OCI-LY1 (cell line): ENCODE measurements at regions not wholly inside any gene's neighbourhood (a gene's known extent, or its start where the extent isn't known, plus 50 kb on each side); places are given as distances from the start of the nearest gene placed in this dataset.

Source experiments
- H2AFZ ChIP-seq: fragments of 200-600 bp; sonication (generic), shearing (Covaris generic); 2 replicates; pipeline ENCODE4 v1.6.0; 2014; ENCODE audit warnings: antibody characterized with exemption, mild to moderate bottlenecking, low read length
- H3F3A ChIP-seq: fragments of 200-600 bp; sonication (generic), shearing (Covaris generic); 2 replicates; pipeline ENCODE4 v1.6.0; 2014; ENCODE audit warnings: mild to moderate bottlenecking, antibody characterized with exemption, low read length, moderate library complexity; ENCODE audit not compliant: insufficient read depth
- H3K27ac ChIP-seq: fragments of 200-600 bp; sonication (generic); 2 replicates; pipeline ENCODE4 v1.5.1; 2014; ENCODE audit warnings: low read length, mixed run types, mild to moderate bottlenecking, low read depth; ENCODE audit not compliant: poor library complexity, severe bottlenecking
- H3K27me3 ChIP-seq: fragments of 200-600 bp; sonication (generic); 2 replicates; pipeline ENCODE4 v1.6.0; 2014; ENCODE audit warnings: antibody characterized with exemption, mild to moderate bottlenecking, low read length, moderate library complexity; ENCODE audit not compliant: insufficient read depth
- H3K36me3 ChIP-seq: fragments of 200-600 bp; sonication (generic); 2 replicates; pipeline ENCODE4 v1.6.1; 2014; ENCODE audit warnings: mild to moderate bottlenecking, antibody characterized with exemption, low read length, moderate library complexity, mixed read lengths; ENCODE audit not compliant: insufficient read depth
- H3K4me1 ChIP-seq: fragments of 200-600 bp; sonication (generic); 2 replicates; pipeline ENCODE4 v1.5.1; 2014; ENCODE audit warnings: mild to moderate bottlenecking, low read length, moderate library complexity; ENCODE audit not compliant: insufficient read depth, severe bottlenecking
- H3K4me2 ChIP-seq: fragments of 200-600 bp; sonication (generic), shearing (Covaris generic); 2 replicates; pipeline ENCODE4 v1.6.1; 2014; ENCODE audit warnings: low read length
- H3K4me3 ChIP-seq: fragments of 200-600 bp; sonication (generic); 2 replicates; pipeline ENCODE4 v1.5.1; 2014; ENCODE audit warnings: low read length, low read depth, mild to moderate bottlenecking, mixed read lengths; ENCODE audit not compliant: poor library complexity, severe bottlenecking
- H3K79me2 ChIP-seq: fragments of 200-600 bp; shearing (Covaris generic); 2 replicates; pipeline ENCODE4 v1.6.1; 2016; ENCODE audit warnings: mixed run types, low read length, mixed read lengths; ENCODE audit not compliant: insufficient read depth
- H3K9ac ChIP-seq: fragments of 200-600 bp; sonication (generic), shearing (Covaris generic); 2 replicates; pipeline ENCODE4 v1.6.1; 2014; ENCODE audit warnings: mild to moderate bottlenecking, low read length, mixed read lengths
- H3K9me2 ChIP-seq: fragments of 200-600 bp; sonication (generic), shearing (Covaris generic); 2 replicates; pipeline ENCODE4 v1.6.1; 2014; ENCODE audit warnings: low read depth, mild to moderate bottlenecking, low read length, mixed read lengths
- H3K9me3 ChIP-seq: fragments of 200-600 bp; shearing (Covaris generic); 2 replicates; pipeline ENCODE4 v1.6.1; 2014; ENCODE audit warnings: low read length, mixed read lengths
- H4K20me1 ChIP-seq: fragments of 200-600 bp; sonication (generic), shearing (Covaris generic); 2 replicates; pipeline ENCODE4 v1.6.0; 2016; ENCODE audit warnings: mild to moderate bottlenecking, low read length; ENCODE audit not compliant: insufficient read depth
- EZH2 ChIP-seq: fragments of 200-600 bp; sonication (generic), shearing (Covaris generic); IDR thresholded peaks from 2 replicates; pipeline ENCODE4 v1.8.0; 2017; ENCODE audit warnings: borderline replicate concordance, mixed run types, mild to moderate bottlenecking, antibody characterized with exemption, low read length, moderate library complexity, mixed read lengths
- TF ChIP-seq, protein P1 (sequence below): fragments of 200-600 bp; sonication (generic), shearing (Covaris generic); IDR thresholded peaks from 2 replicates; pipeline ENCODE4 v1.5.1; 2017; ENCODE audit warnings: mild to moderate bottlenecking, antibody characterized with exemption, low read length, moderate library complexity, mixed read lengths

DNA sequence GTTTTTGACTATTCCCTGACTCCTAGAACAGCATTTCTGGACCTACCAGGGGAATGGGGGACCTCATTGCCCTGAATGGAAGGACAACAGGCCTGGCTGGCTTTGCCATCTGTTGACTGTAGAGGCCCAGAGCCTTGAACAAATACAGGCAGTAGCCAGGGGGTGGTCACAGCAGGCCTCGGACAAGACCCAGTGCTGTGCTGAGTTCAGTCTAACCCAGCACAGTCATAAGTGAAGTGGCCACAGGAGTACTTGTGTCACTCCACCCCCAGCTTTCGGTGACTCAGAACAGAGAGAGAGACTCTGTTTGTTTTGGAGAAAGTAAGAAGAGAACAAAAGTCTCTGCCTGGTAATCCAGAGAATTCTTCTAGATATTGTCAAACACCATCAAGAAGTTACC, 310.0 kb downstream of the PRR32 start:
- no peak overlapping the region for H3K4me3 ChIP-seq
- H3K27ac ChIP-seq = no peak overlapping the region
- H3K9me3 ChIP-seq = no peaks in the 10 kb centered on the region
- no peaks in the 10 kb centered on the region for H3K4me1 ChIP-seq
- no peaks in the 10 kb centered on the region for H3F3A ChIP-seq
- no peak overlapping the region for H3K4me2 ChIP-seq
- no peaks in the 10 kb centered on the region for H4K20me1 ChIP-seq
- no peaks in the 10 kb centered on the region for H3K27me3 ChIP-seq
- H3K9me2 ChIP-seq = no peaks in the 10 kb centered on the region
- no peak overlapping the region for H3K9ac ChIP-seq
- TF ChIP-seq EZH2 = no peak
- TF ChIP-seq, protein P1, sequence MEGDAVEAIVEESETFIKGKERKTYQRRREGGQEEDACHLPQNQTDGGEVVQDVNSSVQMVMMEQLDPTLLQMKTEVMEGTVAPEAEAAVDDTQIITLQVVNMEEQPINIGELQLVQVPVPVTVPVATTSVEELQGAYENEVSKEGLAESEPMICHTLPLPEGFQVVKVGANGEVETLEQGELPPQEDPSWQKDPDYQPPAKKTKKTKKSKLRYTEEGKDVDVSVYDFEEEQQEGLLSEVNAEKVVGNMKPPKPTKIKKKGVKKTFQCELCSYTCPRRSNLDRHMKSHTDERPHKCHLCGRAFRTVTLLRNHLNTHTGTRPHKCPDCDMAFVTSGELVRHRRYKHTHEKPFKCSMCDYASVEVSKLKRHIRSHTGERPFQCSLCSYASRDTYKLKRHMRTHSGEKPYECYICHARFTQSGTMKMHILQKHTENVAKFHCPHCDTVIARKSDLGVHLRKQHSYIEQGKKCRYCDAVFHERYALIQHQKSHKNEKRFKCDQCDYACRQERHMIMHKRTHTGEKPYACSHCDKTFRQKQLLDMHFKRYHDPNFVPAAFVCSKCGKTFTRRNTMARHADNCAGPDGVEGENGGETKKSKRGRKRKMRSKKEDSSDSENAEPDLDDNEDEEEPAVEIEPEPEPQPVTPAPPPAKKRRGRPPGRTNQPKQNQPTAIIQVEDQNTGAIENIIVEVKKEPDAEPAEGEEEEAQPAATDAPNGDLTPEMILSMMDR = no peak
- no peaks in the 10 kb centered on the region for H3K36me3 ChIP-seq
- no peaks in the 10 kb centered on the region for H3K79me2 ChIP-seq
- no peak overlapping the region for H2AFZ ChIP-seq

GRCh38 chrX:127138218-127138617, 318.7 kb downstream of the PRR32 start:
- Histone ChIP-seq H3K4me1 (no peaks in the 10 kb centered on the region), H3K27ac (no peak overlapping the region), H3K9me3 (no peaks in the 10 kb centered on the region), H3K4me3 (no peak overlapping the region), H2AFZ (no peak overlapping the region), H3K9me2 (no peaks in the 10 kb centered on the region), H3K27me3 (no peaks in the 10 kb centered on the region), H3F3A (no peaks in the 10 kb centered on the region), H3K79me2 (no peaks in the 10 kb centered on the region), H4K20me1 (no peaks in the 10 kb centered on the region), H3K9ac (no peak overlapping the region), H3K36me3 (no peaks in the 10 kb centered on the region), H3K4me2 (no peak overlapping the region)
- no peak for TF ChIP-seq EZH2
- TF ChIP-seq, protein P1 = no peak

DNA sequence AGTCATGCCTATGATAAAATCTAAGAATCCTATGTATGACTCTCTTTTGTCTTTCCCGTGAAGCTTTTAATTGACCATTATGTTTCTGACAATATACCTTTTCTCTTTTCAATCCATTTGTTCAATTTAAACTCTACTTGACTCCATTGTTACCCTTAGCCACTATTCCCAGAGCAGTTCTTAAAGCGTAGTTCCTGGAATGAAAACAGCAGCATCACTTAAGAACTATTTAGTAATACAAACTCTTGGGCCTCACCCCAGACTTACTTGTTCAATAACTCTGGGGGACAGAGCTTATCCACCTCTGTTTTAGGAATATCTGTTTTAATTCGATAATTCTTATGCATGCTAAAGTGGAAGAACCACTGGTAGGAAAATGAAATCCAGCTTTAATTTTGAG, 358.4 kb downstream of the PRR32 start:
- no peaks in the 10 kb centered on the region for H3K9me3 ChIP-seq
- no peaks in the 10 kb centered on the region for H3K36me3 ChIP-seq
- no peaks in the 10 kb centered on the region for H3K4me1 ChIP-seq
- H3K9ac ChIP-seq = no peak overlapping the region
- H2AFZ ChIP-seq = no peak overlapping the region
- H3F3A ChIP-seq = no peaks in the 10 kb centered on the region
- no peak overlapping the region for H3K4me2 ChIP-seq
- no peaks in the 10 kb centered on the region for H4K20me1 ChIP-seq
- no peaks in the 10 kb centered on the region for H3K9me2 ChIP-seq
- TF ChIP-seq, protein P1 = no peak
- TF ChIP-seq EZH2 = no peak
- no peaks in the 10 kb centered on the region for H3K79me2 ChIP-seq
- H3K27me3 ChIP-seq = no peaks in the 10 kb centered on the region
- H3K4me3 ChIP-seq = no peak overlapping the region
- no peak overlapping the region for H3K27ac ChIP-seq
